Liver (tissue), 3 donors: ENCODE measurements at regions not wholly inside any gene's neighbourhood (a gene's known extent, or its start where the extent isn't known, plus 50 kb on each side); places are given as distances from the start of the nearest gene placed in this dataset.

Source experiments
- FOXA1 ChIP-seq: IDR thresholded peaks from 2 replicates; pipeline ENCODE4 v1.6.1; 2016; ENCODE audit warnings: antibody characterized with exemption
- GABPA ChIP-seq, 2 donors: IDR thresholded peaks in 1 of 2; conservative IDR thresholded peaks in 1 of 2; 2 replicates each; pipeline ENCODE4 v1.6.1; 2016; ENCODE audit warnings: antibody characterized with exemption in 2 of 2, mild to moderate bottlenecking in 1 of 2, moderate library complexity in 1 of 2
- HNF4A ChIP-seq, 2 donors: conservative IDR thresholded peaks; 2 replicates each; pipeline ENCODE4 v1.6.1; 2016; ENCODE audit warnings: antibody characterized with exemption in 2 of 2, mild to moderate bottlenecking in 2 of 2
- JUND ChIP-seq, 2 donors: IDR thresholded peaks; 2 replicates each; pipeline ENCODE4 v1.6.1; 2016; ENCODE audit warnings: antibody characterized with exemption in 2 of 2
- RAD21 ChIP-seq, 2 donors: IDR thresholded peaks; 2 replicates each; pipeline ENCODE4 v1.6.1; 2016; ENCODE audit warnings: antibody characterized with exemption in 2 of 2, mild to moderate bottlenecking in 2 of 2
- RXRA ChIP-seq, 2 donors: IDR thresholded peaks; 2 replicates each; pipeline ENCODE4 v1.6.1; 2017 to 2018; ENCODE audit warnings: antibody characterized with exemption in 2 of 2, mild to moderate bottlenecking in 1 of 2
- SP1 ChIP-seq: IDR thresholded peaks from 2 replicates; pipeline ENCODE4 v1.6.1; 2018; ENCODE audit warnings: antibody characterized with exemption, mild to moderate bottlenecking
- TAF1 ChIP-seq: conservative IDR thresholded peaks from 2 replicates; pipeline ENCODE4 v1.6.1; 2016; ENCODE audit warnings: antibody characterized with exemption, mild to moderate bottlenecking
- YY1 ChIP-seq: IDR thresholded peaks from 2 replicates; pipeline ENCODE4 v1.6.1; 2016; ENCODE audit warnings: antibody characterized with exemption, mild to moderate bottlenecking
- TF ChIP-seq, protein P1 (sequence below): IDR thresholded peaks from 2 replicates; pipeline ENCODE4 v1.6.1; 2016; ENCODE audit warnings: antibody characterized with exemption
- TF ChIP-seq, protein P2 (sequence below): fragments of 150-350 bp; IDR thresholded peaks from 2 replicates; pipeline ENCODE4 v1.5.1; 2017; ENCODE audit warnings: improper control_type of control experiment, low read depth, low read length; ENCODE audit not compliant: missing input control
- TF ChIP-seq, protein P3 (sequence below): IDR thresholded peaks from 2 replicates; pipeline ENCODE4 v1.6.1; 2016; ENCODE audit warnings: antibody characterized with exemption
- donor health status: healthy.
- donor health status: healthy.

DNA sequence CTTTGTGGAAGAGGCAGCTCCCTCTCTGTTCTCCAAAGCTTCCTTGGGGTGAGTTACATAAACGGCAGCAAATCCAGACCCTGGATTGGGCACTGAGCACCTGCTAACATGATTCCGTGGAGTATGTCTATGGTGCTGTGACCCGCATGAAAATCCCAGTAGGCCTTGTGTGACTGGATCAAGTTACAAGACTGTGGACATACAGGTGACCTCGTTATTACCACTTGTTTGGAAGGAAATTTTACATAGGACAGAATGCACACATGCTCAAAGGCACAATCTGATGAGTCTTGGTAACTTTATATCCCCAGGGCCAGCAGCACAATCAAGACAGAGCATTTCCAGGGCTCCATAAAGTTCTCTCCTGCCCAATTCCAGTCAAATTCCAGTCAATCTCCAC is 120.2 kb upstream of the OTOS start:
- TF ChIP-seq, protein P1, sequence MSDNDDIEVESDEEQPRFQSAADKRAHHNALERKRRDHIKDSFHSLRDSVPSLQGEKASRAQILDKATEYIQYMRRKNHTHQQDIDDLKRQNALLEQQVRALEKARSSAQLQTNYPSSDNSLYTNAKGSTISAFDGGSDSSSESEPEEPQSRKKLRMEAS = no peak
- TF ChIP-seq YY1 = no peak
- TF ChIP-seq, protein P2, sequence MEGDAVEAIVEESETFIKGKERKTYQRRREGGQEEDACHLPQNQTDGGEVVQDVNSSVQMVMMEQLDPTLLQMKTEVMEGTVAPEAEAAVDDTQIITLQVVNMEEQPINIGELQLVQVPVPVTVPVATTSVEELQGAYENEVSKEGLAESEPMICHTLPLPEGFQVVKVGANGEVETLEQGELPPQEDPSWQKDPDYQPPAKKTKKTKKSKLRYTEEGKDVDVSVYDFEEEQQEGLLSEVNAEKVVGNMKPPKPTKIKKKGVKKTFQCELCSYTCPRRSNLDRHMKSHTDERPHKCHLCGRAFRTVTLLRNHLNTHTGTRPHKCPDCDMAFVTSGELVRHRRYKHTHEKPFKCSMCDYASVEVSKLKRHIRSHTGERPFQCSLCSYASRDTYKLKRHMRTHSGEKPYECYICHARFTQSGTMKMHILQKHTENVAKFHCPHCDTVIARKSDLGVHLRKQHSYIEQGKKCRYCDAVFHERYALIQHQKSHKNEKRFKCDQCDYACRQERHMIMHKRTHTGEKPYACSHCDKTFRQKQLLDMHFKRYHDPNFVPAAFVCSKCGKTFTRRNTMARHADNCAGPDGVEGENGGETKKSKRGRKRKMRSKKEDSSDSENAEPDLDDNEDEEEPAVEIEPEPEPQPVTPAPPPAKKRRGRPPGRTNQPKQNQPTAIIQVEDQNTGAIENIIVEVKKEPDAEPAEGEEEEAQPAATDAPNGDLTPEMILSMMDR = no peak
- TF ChIP-seq TAF1 = no peak
- no peak for TF ChIP-seq HNF4A (conservative IDR thresholded peaks at IDR 0.05)
- TF ChIP-seq FOXA1 = no peak
- TF ChIP-seq RXRA (IDR thresholded peaks at IDR 0.05) = no peak
- TF ChIP-seq SP1 = no peak
- TF ChIP-seq, protein P3, sequence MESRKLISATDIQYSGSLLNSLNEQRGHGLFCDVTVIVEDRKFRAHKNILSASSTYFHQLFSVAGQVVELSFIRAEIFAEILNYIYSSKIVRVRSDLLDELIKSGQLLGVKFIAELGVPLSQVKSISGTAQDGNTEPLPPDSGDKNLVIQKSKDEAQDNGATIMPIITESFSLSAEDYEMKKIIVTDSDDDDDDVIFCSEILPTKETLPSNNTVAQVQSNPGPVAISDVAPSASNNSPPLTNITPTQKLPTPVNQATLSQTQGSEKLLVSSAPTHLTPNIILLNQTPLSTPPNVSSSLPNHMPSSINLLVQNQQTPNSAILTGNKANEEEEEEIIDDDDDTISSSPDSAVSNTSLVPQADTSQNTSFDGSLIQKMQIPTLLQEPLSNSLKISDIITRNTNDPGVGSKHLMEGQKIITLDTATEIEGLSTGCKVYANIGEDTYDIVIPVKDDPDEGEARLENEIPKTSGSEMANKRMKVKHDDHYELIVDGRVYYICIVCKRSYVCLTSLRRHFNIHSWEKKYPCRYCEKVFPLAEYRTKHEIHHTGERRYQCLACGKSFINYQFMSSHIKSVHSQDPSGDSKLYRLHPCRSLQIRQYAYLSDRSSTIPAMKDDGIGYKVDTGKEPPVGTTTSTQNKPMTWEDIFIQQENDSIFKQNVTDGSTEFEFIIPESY = no peak
- TF ChIP-seq JUND (IDR thresholded peaks at IDR 0.05) = no peak
- no peak for TF ChIP-seq RAD21 (IDR thresholded peaks at IDR 0.05)
- no peak for TF ChIP-seq GABPA (IDR thresholded peaks at IDR 0.05 in 1 of 2, conservative IDR thresholded peaks at IDR 0.05 in 1 of 2)
